Astrocyte (in vitro differentiated cells and primary cell): ENCODE measurements at regions not wholly inside any gene's neighbourhood (a gene's known extent, or its start where the extent isn't known, plus 50 kb on each side); places are given as distances from the start of the nearest gene placed in this dataset.

ENCODE experiments used
- CTCF ChIP-seq: IDR thresholded peaks from 2 replicates; pipeline ENCODE4 v1.5.1; 2011; ENCODE audit warnings: low read depth, mild to moderate bottlenecking, inconsistent platforms, low read length, moderate library complexity; ENCODE audit not compliant: insufficient read depth
- EZH2 ChIP-seq: IDR thresholded peaks from 2 replicates; pipeline ENCODE4 v1.6.1; 2012; ENCODE audit warnings: mild to moderate bottlenecking, low read length, inconsistent platforms; ENCODE audit not compliant: insufficient read depth

GRCh38 chr17:73888862-73889261 lies 244.6 kb upstream of the SDK2 start:
- no peak for TF ChIP-seq CTCF
- no peak for TF ChIP-seq EZH2
